ENCODE measurements at regions not wholly inside any gene's neighbourhood (a gene's known extent, or its start where the extent isn't known, plus 50 kb on each side); places are given as distances from the start of the nearest gene placed in this dataset.

- Mint-ChIP-seq H3K36me3 (peaks cover 14% of the 10 kb centered on the region), H3K27ac (peak overlapping the region; percentile 4), H3K4me1 (peaks cover 9% of the 10 kb centered on the region), H3K4me3 (no peak overlapping the region), H3K9me3 (no peaks in the 10 kb centered on the region), H3K27me3 (no peaks in the 10 kb centered on the region)
These were observed 68.0 kb downstream of the BOLA3 start for GRCh38 chr2:74079522-74080341.

GRCh38 chr2:74080346-74080745 is 67.4 kb downstream of the BOLA3 start:
- Mint-ChIP-seq H3K36me3 (peaks cover 14% of the 10 kb centered on the region), H3K27me3 (no peaks in the 10 kb centered on the region), H3K27ac (no peak overlapping the region), H3K4me1 (peaks cover 9% of the 10 kb centered on the region), H3K9me3 (no peaks in the 10 kb centered on the region), H3K4me3 (no peak overlapping the region)

GRCh38 chr2:74081030-74081762 is 66.5 kb downstream of the BOLA3 start:
- H3K36me3 Mint-ChIP-seq: peaks cover 9% of the 10 kb centered on the region
- H3K27ac Mint-ChIP-seq: no peak overlapping the region
- no peak overlapping the region for H3K4me3 Mint-ChIP-seq
- no peaks in the 10 kb centered on the region for H3K27me3 Mint-ChIP-seq
- H3K9me3 Mint-ChIP-seq: no peaks in the 10 kb centered on the region
- H3K4me1 Mint-ChIP-seq: peaks cover 4% of the 10 kb centered on the region

GRCh38 chr2:74081763-74082110 is 66.0 kb downstream of the BOLA3 start:
- no peaks in the 10 kb centered on the region for H3K27me3 Mint-ChIP-seq
- no peak overlapping the region for H3K27ac Mint-ChIP-seq
- no peaks in the 10 kb centered on the region for H3K9me3 Mint-ChIP-seq
- H3K4me3 Mint-ChIP-seq: no peak overlapping the region
- no peaks in the 10 kb centered on the region for H3K4me1 Mint-ChIP-seq
- H3K36me3 Mint-ChIP-seq: peaks cover 8% of the 10 kb centered on the region

- peaks cover 6% of the 10 kb centered on the region for H3K36me3 Mint-ChIP-seq
- no peaks in the 10 kb centered on the region for H3K4me1 Mint-ChIP-seq
- H3K27ac Mint-ChIP-seq: no peak overlapping the region
- no peaks in the 10 kb centered on the region for H3K27me3 Mint-ChIP-seq
- H3K9me3 Mint-ChIP-seq: no peaks in the 10 kb centered on the region
- no peak overlapping the region for H3K4me3 Mint-ChIP-seq
These were observed 64.0 kb downstream of the BOLA3 start for GRCh38 chr2:74083750-74084149.
